ENCODE measurements at regions not wholly inside any gene's neighbourhood (a gene's known extent, or its start where the extent isn't known, plus 50 kb on each side); places are given as distances from the start of the nearest gene placed in this dataset.

DNA sequence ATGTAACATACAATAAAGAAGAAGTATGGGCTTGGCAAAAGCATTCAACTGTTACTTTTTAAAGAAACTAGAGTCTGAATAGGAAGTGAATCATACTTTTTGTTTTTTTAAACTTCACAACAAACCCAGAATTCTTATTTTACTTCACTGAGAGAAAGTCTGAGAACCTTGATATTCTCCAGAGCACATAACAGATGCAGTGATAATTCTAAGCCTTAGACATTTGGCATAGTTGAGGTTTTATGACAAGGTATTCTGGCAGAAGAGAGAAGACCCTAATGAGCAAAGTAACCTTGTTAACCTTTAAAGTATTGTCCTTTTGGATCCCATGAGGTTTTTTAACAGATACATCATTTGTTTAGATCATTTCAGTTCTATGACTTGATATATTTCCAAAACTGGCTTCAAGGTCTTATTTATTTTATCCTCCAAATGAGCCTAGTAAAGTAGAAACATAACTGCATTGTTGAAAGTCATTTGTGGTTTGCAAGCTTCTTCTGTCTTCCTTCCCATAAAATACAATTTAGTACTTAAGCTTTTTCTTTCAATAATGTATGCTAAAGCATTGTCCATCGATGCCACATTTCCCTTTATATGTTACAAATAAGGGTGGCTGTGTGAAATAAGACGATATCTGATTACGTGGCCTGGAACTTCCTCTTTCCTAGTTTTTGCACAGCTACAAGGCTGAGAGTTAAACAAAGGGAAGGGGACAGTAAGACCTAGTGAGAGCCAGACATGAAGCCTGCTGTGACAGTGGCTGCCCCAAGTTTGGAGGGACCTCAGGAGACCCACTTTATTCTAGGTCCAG lies 86.1 kb upstream of the ITPRID2 start:
- DNase-seq (ENCODE audit: insufficient read length, low spot score) (no peak), FAIRE-seq (no peak)
- TF ChIP-seq TAF1 (IDR thresholded peaks at IDR 0.05; ENCODE audit: low read depth, low read length) = no peak
- TF ChIP-seq PAX5 (IDR thresholded peaks at IDR 0.05; ENCODE audit: insufficient read depth, low read length, severe bottlenecking) = no peak
- no peak for TF ChIP-seq POLR2A (IDR thresholded peaks at IDR 0.05; ENCODE audit: low read depth, low read length)
- TF ChIP-seq SPI1 (IDR thresholded peaks at IDR 0.05; ENCODE audit: low read depth, low read length) = no peak
- TF ChIP-seq POLR2AphosphoS5 (IDR thresholded peaks at IDR 0.05; ENCODE audit: low read depth, low read length) = no peak
- no peak for TF ChIP-seq POU2F2 (IDR thresholded peaks at IDR 0.05; ENCODE audit: low read depth, low read length)

DNA sequence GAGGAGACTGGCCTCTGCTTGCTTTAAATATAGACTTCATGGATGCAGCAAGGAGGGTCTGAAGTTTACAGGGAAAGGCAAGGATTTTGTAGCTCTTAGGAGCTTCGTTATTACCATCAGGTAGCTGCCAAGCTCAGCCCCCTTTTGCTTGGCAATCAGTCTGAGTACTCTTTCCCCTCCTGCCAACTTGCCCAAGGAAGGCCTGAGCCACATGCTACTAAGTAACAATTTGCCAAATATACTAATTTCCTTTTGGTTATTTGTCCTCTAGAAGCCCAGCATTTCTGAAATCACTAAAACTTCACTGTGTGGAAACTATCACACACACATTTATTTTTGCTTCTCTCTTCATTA lies 85.5 kb upstream of the ITPRID2 start:
- TF ChIP-seq POU2F2 (IDR thresholded peaks at IDR 0.05; ENCODE audit: low read depth, low read length) = no peak
- no peak for TF ChIP-seq TAF1 (IDR thresholded peaks at IDR 0.05; ENCODE audit: low read depth, low read length)
- TF ChIP-seq POLR2AphosphoS5 (IDR thresholded peaks at IDR 0.05; ENCODE audit: low read depth, low read length) = no peak
- TF ChIP-seq SPI1 (IDR thresholded peaks at IDR 0.05; ENCODE audit: low read depth, low read length) = no peak
- TF ChIP-seq PAX5 (IDR thresholded peaks at IDR 0.05; ENCODE audit: insufficient read depth, low read length, severe bottlenecking) = no peak
- no peak for TF ChIP-seq POLR2A (IDR thresholded peaks at IDR 0.05; ENCODE audit: low read depth, low read length)
- DNase-seq (ENCODE audit: insufficient read length, low spot score) (no peak), FAIRE-seq (no peak)

DNA sequence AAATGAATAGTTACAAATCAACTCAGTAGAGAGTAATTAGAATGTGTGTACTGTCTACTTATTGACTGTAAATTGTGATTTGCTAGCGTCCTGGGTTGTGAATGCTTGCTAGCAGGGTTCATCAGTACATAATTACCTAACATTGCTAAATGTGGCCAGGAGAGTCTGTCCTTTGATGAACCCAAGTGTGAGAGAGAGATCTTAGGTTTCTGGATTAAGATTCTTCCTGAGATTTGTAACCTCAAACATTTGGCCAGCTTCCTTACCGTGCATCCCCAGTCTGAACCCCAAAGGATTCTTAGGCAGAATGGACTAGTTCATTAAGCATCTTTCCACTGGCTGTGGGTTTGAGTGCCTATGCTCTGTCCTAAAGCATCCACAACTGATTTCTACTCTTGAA lies 84.0 kb upstream of the ITPRID2 start:
- DNase-seq (ENCODE audit: insufficient read length, low spot score) (no peak), FAIRE-seq (no peak)
- TF ChIP-seq SPI1 (IDR thresholded peaks at IDR 0.05; ENCODE audit: low read depth, low read length) = no peak
- no peak for TF ChIP-seq POLR2A (IDR thresholded peaks at IDR 0.05; ENCODE audit: low read depth, low read length)
- TF ChIP-seq TAF1 (IDR thresholded peaks at IDR 0.05; ENCODE audit: low read depth, low read length) = no peak
- TF ChIP-seq PAX5 (IDR thresholded peaks at IDR 0.05; ENCODE audit: insufficient read depth, low read length, severe bottlenecking) = no peak
- no peak for TF ChIP-seq POLR2AphosphoS5 (IDR thresholded peaks at IDR 0.05; ENCODE audit: low read depth, low read length)
- no peak for TF ChIP-seq POU2F2 (IDR thresholded peaks at IDR 0.05; ENCODE audit: low read depth, low read length)

DNA sequence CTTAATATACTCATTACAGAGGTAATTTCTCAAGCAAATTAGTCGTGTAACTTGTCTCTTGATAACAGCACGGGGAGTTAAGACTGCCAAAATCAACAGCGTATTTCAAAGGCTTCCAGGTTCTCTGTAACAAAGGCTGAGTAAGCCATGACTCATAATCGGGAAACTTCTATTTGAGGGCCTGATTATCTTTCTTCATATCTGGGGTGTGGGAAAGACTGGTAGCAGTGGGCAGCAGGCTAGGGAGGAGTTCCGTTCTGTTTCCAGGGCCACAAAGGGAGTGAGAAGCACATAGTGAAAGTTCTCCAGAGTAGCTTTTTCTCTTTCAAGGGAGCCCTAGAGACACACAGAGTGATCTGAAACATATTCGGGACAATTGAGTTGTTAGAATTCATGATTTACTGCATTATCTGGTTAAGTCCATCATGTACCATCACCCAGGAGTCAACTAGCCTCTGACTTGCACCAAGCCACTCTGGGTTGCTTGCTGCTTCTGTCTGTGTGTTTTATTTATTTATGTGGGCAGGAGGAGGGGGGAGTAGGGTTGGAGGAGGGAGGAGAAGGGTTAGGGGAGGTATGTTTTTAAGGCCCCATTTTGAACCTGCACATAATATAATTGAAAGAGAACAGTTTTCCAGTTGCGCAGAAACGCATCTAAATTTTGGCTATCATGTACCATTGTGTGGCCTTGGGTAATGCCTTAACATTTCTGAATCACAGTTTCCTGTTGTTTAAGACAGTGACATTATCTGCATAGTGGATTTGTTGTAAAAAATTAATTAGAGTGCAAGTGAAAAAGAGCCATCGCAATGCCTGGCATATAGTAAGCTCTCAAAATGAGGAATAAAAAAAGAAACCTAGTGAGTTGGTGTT lies 80.5 kb upstream of the ITPRID2 start:
- TF ChIP-seq POLR2A (IDR thresholded peaks at IDR 0.05; ENCODE audit: low read depth, low read length) = no peak
- TF ChIP-seq POU2F2 (IDR thresholded peaks at IDR 0.05; ENCODE audit: low read depth, low read length) = no peak
- TF ChIP-seq TAF1 (IDR thresholded peaks at IDR 0.05; ENCODE audit: low read depth, low read length) = no peak
- no peak for TF ChIP-seq SPI1 (IDR thresholded peaks at IDR 0.05; ENCODE audit: low read depth, low read length)
- no peak for TF ChIP-seq PAX5 (IDR thresholded peaks at IDR 0.05; ENCODE audit: insufficient read depth, low read length, severe bottlenecking)
- TF ChIP-seq POLR2AphosphoS5 (IDR thresholded peaks at IDR 0.05; ENCODE audit: low read depth, low read length) = no peak
- FAIRE-seq (no peak), DNase-seq (ENCODE audit: insufficient read length, low spot score) (no peak)

DNA sequence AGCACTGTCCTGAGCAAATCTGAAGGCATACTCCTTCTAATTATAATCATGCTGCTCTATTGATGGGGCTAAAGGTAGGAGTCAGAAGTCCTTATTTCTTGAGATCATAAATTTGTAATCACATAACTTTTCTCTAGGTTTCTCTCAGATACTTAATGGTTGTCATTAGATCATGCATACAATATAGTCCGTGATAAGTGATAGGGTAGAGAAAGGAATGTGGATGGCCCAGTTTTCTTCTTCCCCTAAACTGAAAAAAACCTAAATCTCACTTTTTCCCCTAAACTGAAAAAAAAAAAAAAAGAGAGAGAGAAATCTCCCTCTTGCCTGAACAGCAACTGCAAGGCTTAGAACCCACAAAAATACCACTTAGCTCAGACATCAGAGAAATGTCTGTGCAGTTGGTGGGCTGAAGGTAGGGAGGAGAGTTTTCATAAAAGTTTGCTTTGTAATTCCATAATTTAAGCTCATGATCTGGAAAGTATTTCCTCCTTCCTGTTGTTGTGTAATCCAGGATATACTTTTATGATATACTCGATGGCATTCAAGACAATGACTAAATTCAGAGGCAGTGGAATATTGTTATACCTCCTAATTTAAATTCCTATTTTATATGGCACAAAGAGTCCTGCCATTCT lies 79.3 kb upstream of the ITPRID2 start:
- no peak for FAIRE-seq
- TF ChIP-seq POU2F2 (IDR thresholded peaks at IDR 0.05; ENCODE audit: low read depth, low read length) = no peak
- no peak for TF ChIP-seq POLR2AphosphoS5 (IDR thresholded peaks at IDR 0.05; ENCODE audit: low read depth, low read length)
- TF ChIP-seq PAX5 (IDR thresholded peaks at IDR 0.05; ENCODE audit: insufficient read depth, low read length, severe bottlenecking) = no peak
- TF ChIP-seq SPI1 (IDR thresholded peaks at IDR 0.05; ENCODE audit: low read depth, low read length) = no peak
- no peak for TF ChIP-seq POLR2A (IDR thresholded peaks at IDR 0.05; ENCODE audit: low read depth, low read length)
- TF ChIP-seq TAF1 (IDR thresholded peaks at IDR 0.05; ENCODE audit: low read depth, low read length) = no peak
- no peak for DNase-seq (ENCODE audit: insufficient read length, low spot score)

DNA sequence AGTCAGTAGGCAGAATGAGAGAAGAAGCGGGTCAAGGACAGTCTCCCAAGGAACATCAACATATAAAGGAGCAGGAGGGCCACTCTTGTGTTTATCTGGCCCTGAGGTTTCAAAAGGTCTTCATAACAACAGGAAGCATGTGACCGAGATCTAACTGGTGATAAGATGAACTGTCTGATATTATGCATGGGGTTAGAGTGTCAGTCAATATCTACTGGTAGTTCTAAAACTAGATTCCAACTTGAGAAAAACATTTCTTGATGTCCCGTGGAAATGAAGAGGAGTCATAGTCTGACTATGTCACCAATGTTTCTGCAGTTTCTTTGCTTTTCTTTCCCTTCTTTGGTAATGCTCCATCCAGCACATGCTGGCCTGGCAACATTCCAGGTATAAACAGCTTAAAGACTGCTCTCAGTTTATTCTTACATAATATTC lies 77.5 kb upstream of the ITPRID2 start:
- FAIRE-seq = no peak
- TF ChIP-seq SPI1 (IDR thresholded peaks at IDR 0.05; ENCODE audit: low read depth, low read length) (no peak), TAF1 (IDR thresholded peaks at IDR 0.05; ENCODE audit: low read depth, low read length) (no peak), POLR2A (IDR thresholded peaks at IDR 0.05; ENCODE audit: low read depth, low read length) (no peak), POLR2AphosphoS5 (IDR thresholded peaks at IDR 0.05; ENCODE audit: low read depth, low read length) (no peak), POU2F2 (IDR thresholded peaks at IDR 0.05; ENCODE audit: low read depth, low read length) (no peak)
- DNase-seq (ENCODE audit: insufficient read length, low spot score) = no peak

DNA sequence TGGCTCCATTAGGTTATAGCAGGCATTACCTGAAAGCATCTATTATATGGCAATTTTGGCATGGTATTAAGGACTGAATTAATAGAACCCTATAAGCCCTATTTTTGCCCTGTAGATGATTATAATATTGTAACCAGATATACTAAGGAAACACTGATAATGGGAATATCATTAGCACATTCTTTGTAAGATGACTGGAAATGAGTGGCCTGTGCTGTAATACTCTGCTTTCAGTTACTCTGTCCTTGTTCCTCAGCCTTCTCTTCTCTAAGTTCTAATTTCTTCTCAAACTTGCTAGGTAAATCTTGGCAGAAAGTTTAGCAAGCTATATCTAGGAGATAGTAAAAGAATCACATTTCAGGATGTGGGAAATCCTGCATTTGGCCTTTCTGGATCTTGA lies 74.0 kb upstream of the ITPRID2 start:
- TF ChIP-seq POU2F2 (IDR thresholded peaks at IDR 0.05; ENCODE audit: low read depth, low read length) (no peak), POLR2A (IDR thresholded peaks at IDR 0.05; ENCODE audit: low read depth, low read length) (no peak), SPI1 (IDR thresholded peaks at IDR 0.05; ENCODE audit: low read depth, low read length) (no peak), POLR2AphosphoS5 (IDR thresholded peaks at IDR 0.05; ENCODE audit: low read depth, low read length) (no peak), PAX5 (IDR thresholded peaks at IDR 0.05; ENCODE audit: insufficient read depth, low read length, severe bottlenecking) (no peak), TAF1 (IDR thresholded peaks at IDR 0.05; ENCODE audit: low read depth, low read length) (no peak)
- DNase-seq (ENCODE audit: insufficient read length, low spot score) (no peak), FAIRE-seq (no peak)

DNA sequence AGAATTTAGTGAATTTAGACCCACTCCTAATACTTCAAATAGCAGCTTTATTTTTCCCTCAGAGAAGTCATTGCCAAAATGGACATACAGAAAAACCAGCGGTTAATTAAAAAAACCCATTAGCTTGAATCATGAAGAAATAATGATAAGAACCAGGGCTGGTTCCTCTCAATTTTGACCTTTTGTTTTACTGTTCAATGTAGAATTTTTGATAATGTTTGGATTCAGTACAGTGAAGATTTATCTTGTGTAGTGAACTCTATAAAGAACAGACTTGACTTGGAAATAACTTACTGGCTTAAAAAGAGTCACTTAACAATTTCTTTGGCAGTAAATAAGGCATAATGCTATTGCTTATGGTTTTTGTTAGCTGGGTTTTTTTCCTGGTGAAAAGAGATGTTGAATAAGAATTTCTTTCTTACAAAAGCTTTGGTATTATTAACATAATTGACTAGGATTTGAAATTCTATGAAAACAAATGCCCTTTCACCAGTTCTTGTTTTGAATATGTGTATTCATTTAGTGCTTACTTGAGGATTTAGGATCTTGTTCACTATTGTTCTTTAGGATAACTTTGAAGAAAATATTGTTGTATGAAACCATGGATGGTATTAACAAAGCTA lies 73.4 kb upstream of the ITPRID2 start:
- FAIRE-seq (no peak), DNase-seq (ENCODE audit: insufficient read length, low spot score) (no peak)
- TF ChIP-seq PAX5 (IDR thresholded peaks at IDR 0.05; ENCODE audit: insufficient read depth, low read length, severe bottlenecking) (no peak), POLR2AphosphoS5 (IDR thresholded peaks at IDR 0.05; ENCODE audit: low read depth, low read length) (no peak), SPI1 (IDR thresholded peaks at IDR 0.05; ENCODE audit: low read depth, low read length) (no peak), POLR2A (IDR thresholded peaks at IDR 0.05; ENCODE audit: low read depth, low read length) (no peak)

All from GM12891 (cell line).